GM23338 (cell line): ENCODE measurements at regions not wholly inside any gene's neighbourhood (a gene's known extent, or its start where the extent isn't known, plus 50 kb on each side); places are given as distances from the start of the nearest gene placed in this dataset.

Source experiments
- ATAC-seq: fragments of 200-7000 bp; cut with Tn5 transposase; 3 replicates; pipeline ENCODE4 v1.9.1; 2020
- DNase-seq: peaks from one replicate; pipeline ENCODE4 v3.0.0-alpha.2; 2015; ENCODE audit warnings: low spot score
- H2AFZ ChIP-seq: fragments of 200-600 bp; sonication (generic); 2 replicates; pipeline ENCODE4 v1.8.0; 2016; ENCODE audit warnings: antibody characterized with exemption, mild to moderate bottlenecking, moderate library complexity
- H3F3A ChIP-seq: fragments of 200-600 bp; sonication (generic); replicated peaks from 2 replicates; pipeline ENCODE4 v1.8.0; 2017; ENCODE audit warnings: antibody characterized with exemption, mixed run types, low read depth
- H3K27ac ChIP-seq: fragments of 200-600 bp; sonication (generic); 2 replicates; pipeline ENCODE4 v1.6.1; 2016; ENCODE audit warnings: low read depth
- H3K27me3 ChIP-seq: fragments of 200-600 bp; sonication (generic); 2 replicates; pipeline ENCODE4 v1.8.0; 2016; ENCODE audit warnings: mild to moderate bottlenecking, mixed run types, moderate library complexity; ENCODE audit not compliant: insufficient read depth
- H3K36me3 ChIP-seq: fragments of 200-600 bp; sonication (generic); 2 replicates; pipeline ENCODE4 v1.8.0; 2016; ENCODE audit warnings: mild to moderate bottlenecking; ENCODE audit not compliant: insufficient read depth
- H3K4me1 ChIP-seq: fragments of 200-600 bp; sonication (generic); 2 replicates; pipeline ENCODE4 v1.8.0; 2016; ENCODE audit warnings: mild to moderate bottlenecking, moderate library complexity; ENCODE audit not compliant: insufficient read depth
- H3K4me2 ChIP-seq: fragments of 200-600 bp; sonication (generic); 2 replicates; pipeline ENCODE4 v1.7.1; 2017; ENCODE audit warnings: mixed run types
- H3K4me3 ChIP-seq: fragments of 200-600 bp; sonication (generic); 2 replicates; pipeline ENCODE4 v1.6.1; 2016; ENCODE audit warnings: mixed run types
- H3K79me2 ChIP-seq: fragments of 200-600 bp; sonication (generic); replicated peaks from 2 replicates; pipeline ENCODE4 v1.8.0; 2017; ENCODE audit warnings: mild to moderate bottlenecking; ENCODE audit not compliant: insufficient read depth
- H3K9me2 ChIP-seq: fragments of 200-600 bp; sonication (generic); 2 replicates; pipeline ENCODE4 v1.8.0; 2017; ENCODE audit not compliant: insufficient read depth
- H4K20me1 ChIP-seq: fragments of 200-600 bp; sonication (generic); replicated peaks from 2 replicates; pipeline ENCODE4 v1.8.0; 2017; ENCODE audit warnings: mild to moderate bottlenecking; ENCODE audit not compliant: insufficient read depth
- H3K27ac Mint-ChIP-seq: 2 replicates; pipeline ENCODE4 v1.8.0; 2020; ENCODE audit warnings: inconsistent platforms, mild to moderate bottlenecking, moderate library complexity, mixed read lengths
- H3K27me3 Mint-ChIP-seq: 3 replicates; pipeline ENCODE4 v1.8.0; 2022; ENCODE audit warnings: low read depth, mild to moderate bottlenecking, moderate library complexity, mixed read lengths, inconsistent platforms; ENCODE audit not compliant: insufficient read depth, poor library complexity
- H3K36me3 Mint-ChIP-seq: 3 replicates; pipeline ENCODE4 v1.8.0; 2021; ENCODE audit warnings: low read depth, mild to moderate bottlenecking, inconsistent platforms, moderate library complexity, mixed read lengths
- H3K4me1 Mint-ChIP-seq: 3 replicates; pipeline ENCODE4 v1.8.0; 2020; ENCODE audit warnings: mild to moderate bottlenecking, inconsistent platforms, mixed read lengths
- H3K4me3 Mint-ChIP-seq: 3 replicates; pipeline ENCODE4 v1.8.0; 2021; ENCODE audit warnings: moderate library complexity, mild to moderate bottlenecking, inconsistent platforms, mixed read lengths
- H3K9me3 Mint-ChIP-seq: 3 replicates; pipeline ENCODE4 v1.8.0; 2020; ENCODE audit warnings: moderate library complexity, mild to moderate bottlenecking, inconsistent platforms, mixed read lengths
- CTCF ChIP-seq, 2 experiments: fragments of 200-600 bp in 1 of 2; sonication (generic) in 1 of 2; conservative IDR thresholded peaks; 2 replicates each; pipeline versions ENCODE4 v1.5.1 to v1.6.1; 2016 to 2017; ENCODE audit warnings: antibody characterized with exemption in 2 of 2, low read depth in 2 of 2, mild to moderate bottlenecking in 2 of 2, moderate library complexity in 1 of 2
- NANOG ChIP-seq: IDR thresholded peaks from 2 replicates; pipeline ENCODE4 v1.6.1; 2016; ENCODE audit warnings: antibody characterized with exemption, borderline replicate concordance
- REST ChIP-seq: IDR thresholded peaks from one replicate; pipeline ENCODE4 v1.6.1; 2018; ENCODE audit warnings: antibody characterized with exemption; ENCODE audit not compliant: unreplicated experiment
- ZNF114 ChIP-seq: fragments of 250-450 bp; sonication (Bioruptor Pico); IDR thresholded peaks from 2 replicates; pipeline ENCODE4 v1.5.0; 2020; ENCODE audit warnings: mild to moderate bottlenecking, moderate library complexity
- ZNF331 ChIP-seq: fragments of 250-450 bp; sonication (Bioruptor Pico); IDR thresholded peaks from 2 replicates; pipeline ENCODE4 v1.5.0; 2020; ENCODE audit warnings: low read depth, mild to moderate bottlenecking, moderate library complexity

- no peak for TF ChIP-seq CTCF (conservative IDR thresholded peaks at IDR 0.05; ENCODE audit: low read depth in 2 of 2)
- TF ChIP-seq REST = no peak
- no peak for TF ChIP-seq NANOG
- TF ChIP-seq ZNF114 (CRISPR knock-in tag) = no peak
- TF ChIP-seq ZNF331 (CRISPR knock-in tag) = no peak
Measured at GRCh38 chr10:81179324-81179723, 641.6 kb downstream of the SH2D4B start (continued).

- no peaks in the 10 kb centered on the region for H3K27me3 ChIP-seq
- no peak overlapping the region for H3K27ac ChIP-seq
- peaks cover 6% of the 10 kb centered on the region; the same call in 1 of the 2 replicates for H3K36me3 ChIP-seq
- H4K20me1 ChIP-seq = no peaks in the 10 kb centered on the region
- no peaks in the 10 kb centered on the region for H3K79me2 ChIP-seq
- H3K4me3 ChIP-seq = no peak overlapping the region
- no peaks in the 10 kb centered on the region for H3K4me1 ChIP-seq
- Mint-ChIP-seq H3K4me1 (peaks cover 5% of the 10 kb centered on the region; the same call in 1 of the 3 replicates), H3K27ac (no peak overlapping the region), H3K27me3 (no peaks in the 10 kb centered on the region), H3K9me3 (peaks cover 15% of the 10 kb centered on the region), H3K36me3 (peaks cover 18% of the 10 kb centered on the region; the same call in 2 of the 3 replicates), H3K4me3 (no peak overlapping the region)
- ATAC-seq = peak; percentile 74
- peak; percentile 74 for DNase-seq
- H3F3A ChIP-seq = no peaks in the 10 kb centered on the region
- peak overlapping the region; percentile 76; the same call in 1 of the 2 replicates for H2AFZ ChIP-seq
- no peak overlapping the region for H3K4me2 ChIP-seq
- TF ChIP-seq ZNF114 (CRISPR knock-in tag) (no peak), CTCF (conservative IDR thresholded peaks at IDR 0.05; ENCODE audit: low read depth in 2 of 2) (peak; percentile 76 to 79)
- H3K9me2 ChIP-seq = no peaks in the 10 kb centered on the region; the same call in 1 of the 2 replicates
Measured at GRCh38 chr10:81179805-81180452, 642.2 kb downstream of the SH2D4B start.
